Endometrium (tissue), 2 donors: ENCODE measurements at regions not wholly inside any gene's neighbourhood (a gene's known extent, or its start where the extent isn't known, plus 50 kb on each side); places are given as distances from the start of the nearest gene placed in this dataset.
"Not testable (repeated sequence)": the region's sequence is repeated elsewhere in the genome, so short reads cannot be mapped to it uniquely, and the experiment has no call there.

ENCODE experiments used
- FAIRE-seq: peaks from 2 replicates; lab custom pipeline; 2012; peaks lifted over from hg19 to GRCh38; lab: Jason Lieb, UNC
- donor health status: control.
- donor health status: control.

GRCh38 chr16:79977940-79978836, 377.7 kb upstream of the MAF start:
- no peak for FAIRE-seq

- FAIRE-seq: no peak
Observed at GRCh38 chr16:79973320-79973719, 372.8 kb upstream of the MAF start.

- no peak for FAIRE-seq
Observed at GRCh38 chr16:79972053-79972704, 371.6 kb upstream of the MAF start.

- FAIRE-seq: no peak
Observed at GRCh38 chr16:79971237-79971572, 370.7 kb upstream of the MAF start.

- no peak for FAIRE-seq
Observed at GRCh38 chr16:79970551-79971236, 370.2 kb upstream of the MAF start.

- no peak for FAIRE-seq
Observed at GRCh38 chr16:79970087-79970486, 369.6 kb upstream of the MAF start.

GRCh38 chr16:79969458-79969857, 368.9 kb upstream of the MAF start:
- no peak for FAIRE-seq

GRCh38 chr16:79966226-79966625, 365.7 kb upstream of the MAF start:
- FAIRE-seq: no peak

GRCh38 chr16:79965718-79966117, 365.2 kb upstream of the MAF start:
- no peak for FAIRE-seq

GRCh38 chr16:79964104-79964503, 363.6 kb upstream of the MAF start:
- FAIRE-seq: no peak

- FAIRE-seq: no peak
Observed at GRCh38 chr16:79962962-79963361, 362.4 kb upstream of the MAF start.

- FAIRE-seq: no peak
Observed at GRCh38 chr16:79959226-79959625, 358.7 kb upstream of the MAF start.

GRCh38 chr16:79954921-79955705, 354.6 kb upstream of the MAF start:
- FAIRE-seq: no peak

GRCh38 chr16:79950932-79951719, 350.6 kb upstream of the MAF start:
- no peak for FAIRE-seq

- FAIRE-seq: no peak
Observed at GRCh38 chr16:79949417-79949816, 348.9 kb upstream of the MAF start.

- no peak for FAIRE-seq
Observed at GRCh38 chr16:79947771-79948170, 347.2 kb upstream of the MAF start.

GRCh38 chr16:79946252-79946651, 345.7 kb upstream of the MAF start:
- FAIRE-seq: no peak

- no peak for FAIRE-seq
Observed at GRCh38 chr16:79943736-79944135, 343.2 kb upstream of the MAF start.

GRCh38 chr16:79938575-79938974, 338.0 kb upstream of the MAF start:
- FAIRE-seq: no peak

GRCh38 chr16:79937671-79938070, 337.1 kb upstream of the MAF start:
- not testable (repeated sequence) for FAIRE-seq

GRCh38 chr16:79933603-79934002, 333.1 kb upstream of the MAF start:
- FAIRE-seq: no peak

GRCh38 chr16:79932572-79932971, 332.0 kb upstream of the MAF start:
- FAIRE-seq: no peak
